ENCODE measurements at regions not wholly inside any gene's neighbourhood (a gene's known extent, or its start where the extent isn't known, plus 50 kb on each side); places are given as distances from the start of the nearest gene placed in this dataset.

DNA sequence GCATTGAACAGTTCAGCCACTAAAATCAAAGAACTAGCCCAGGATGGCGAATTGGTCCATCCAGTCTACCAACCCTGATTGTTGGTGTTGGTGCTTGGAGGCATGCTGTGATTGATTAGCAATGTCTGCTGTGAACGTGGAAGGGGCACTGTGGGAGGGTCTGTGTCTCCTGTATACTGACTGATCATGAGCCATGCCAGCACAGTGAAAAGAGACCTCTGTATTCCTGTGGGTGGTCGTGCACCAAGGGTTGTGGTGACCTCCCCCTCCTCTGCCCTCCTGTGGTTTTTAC, 63.0 kb upstream of the DLK1 start:
- no peak overlapping the region for H3K4me3 ChIP-seq (ENCODE audit: low read depth, low read length)
- no peak for TF ChIP-seq CTCF (conservative IDR thresholded peaks at IDR 0.05; ENCODE audit: low read depth, low read length)
- DNase-seq (ENCODE audit: low read depth) = no peak

- H3K4me3 ChIP-seq (ENCODE audit: low read depth, low read length) = no peak overlapping the region
- TF ChIP-seq CTCF (conservative IDR thresholded peaks at IDR 0.05; ENCODE audit: low read depth, low read length) = no peak
- DNase-seq (ENCODE audit: low read depth) = no peak
Measured at GRCh38 chr14:100664231-100664630, 62.5 kb upstream of the DLK1 start.

- DNase-seq (ENCODE audit: low read depth) = no peak
- H3K4me3 ChIP-seq (ENCODE audit: low read depth, low read length) = no peak overlapping the region
- no peak for TF ChIP-seq CTCF (conservative IDR thresholded peaks at IDR 0.05; ENCODE audit: low read depth, low read length)
Measured at GRCh38 chr14:100664841-100665510, 61.7 kb upstream of the DLK1 start.

DNA sequence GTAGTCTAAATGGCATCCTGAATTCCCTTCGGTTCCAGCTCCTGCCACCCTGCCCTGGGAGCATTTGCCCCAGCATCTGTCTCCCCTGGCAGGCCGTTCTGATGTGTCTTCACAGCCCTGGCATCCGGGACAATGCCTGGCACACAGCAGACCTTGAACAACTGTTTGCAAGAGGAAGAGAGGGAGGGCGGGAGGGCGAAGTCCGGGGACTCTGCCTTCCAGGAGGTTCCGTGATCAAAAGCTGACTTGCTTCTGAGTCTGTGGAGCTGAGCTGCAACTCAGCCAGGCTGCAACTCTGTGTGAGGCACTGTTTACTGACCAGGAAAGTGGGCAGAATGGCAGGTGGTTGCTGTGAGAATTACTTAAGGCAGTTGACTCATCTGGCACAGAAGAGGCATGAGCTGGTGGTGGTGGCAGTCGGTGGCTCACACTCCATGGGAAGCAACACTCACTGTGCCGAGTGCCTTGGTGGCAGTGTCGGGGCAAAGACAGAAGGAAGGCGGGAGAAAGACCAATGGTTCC, 61.1 kb upstream of the DLK1 start:
- TF ChIP-seq CTCF (conservative IDR thresholded peaks at IDR 0.05; ENCODE audit: low read depth, low read length) = no peak
- peak; percentile 9 for DNase-seq (ENCODE audit: low read depth)

DNA sequence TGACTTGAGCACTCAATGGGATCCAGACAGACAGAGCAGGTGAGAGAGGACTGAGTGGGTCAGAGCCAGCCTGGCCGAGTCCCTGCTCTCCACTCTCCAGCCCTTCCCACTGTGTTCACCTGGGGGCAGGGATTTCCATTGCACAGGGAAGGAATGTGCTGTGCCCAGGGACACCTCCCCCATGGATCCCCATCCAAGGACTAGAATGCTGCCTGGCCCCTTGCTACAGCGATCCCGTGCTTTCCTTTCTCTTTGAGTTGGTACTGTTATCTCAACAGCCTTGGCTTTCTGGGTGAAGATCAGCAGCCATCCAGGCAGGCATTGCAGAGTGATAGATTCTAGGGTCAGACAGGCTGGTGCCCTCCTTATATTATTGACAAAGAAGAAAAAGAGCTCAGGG, 60.3 kb upstream of the DLK1 start:
- TF ChIP-seq CTCF (conservative IDR thresholded peaks at IDR 0.05; ENCODE audit: low read depth, low read length) = no peak
- no peak for DNase-seq (ENCODE audit: low read depth)
- H3K4me3 ChIP-seq (ENCODE audit: low read depth, low read length) = no peak overlapping the region

More for the DNA sequence above, 61.1 kb upstream of the DLK1 start:
- H3K4me3 ChIP-seq (ENCODE audit: low read depth, low read length) = no peak overlapping the region

- H3K4me3 ChIP-seq (ENCODE audit: low read depth, low read length) = no peak overlapping the region
- no peak for TF ChIP-seq CTCF (conservative IDR thresholded peaks at IDR 0.05; ENCODE audit: low read depth, low read length)
- no peak for DNase-seq (ENCODE audit: low read depth)
Measured at GRCh38 chr14:100666851-100667250, 59.8 kb upstream of the DLK1 start.

DNA sequence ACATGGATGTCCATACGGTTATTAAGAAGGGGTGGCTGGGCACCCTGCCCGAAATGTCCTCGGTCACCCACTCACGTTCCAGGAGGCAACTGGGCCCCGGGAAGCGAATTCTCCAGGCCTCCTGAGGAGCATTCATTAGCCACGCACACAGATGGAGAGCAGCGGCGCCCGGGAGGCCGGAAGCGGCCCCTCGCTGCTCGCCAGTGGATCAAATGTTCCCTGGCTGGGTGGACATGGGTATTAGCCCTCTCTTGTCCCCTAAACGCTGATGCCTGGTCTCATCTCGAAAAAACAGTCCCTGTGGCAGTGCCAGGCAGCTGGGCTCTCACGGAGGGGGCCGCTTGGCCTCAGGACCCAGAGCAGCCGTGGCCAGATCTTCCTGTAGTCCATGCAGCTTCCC, 59.0 kb upstream of the DLK1 start:
- no peak for TF ChIP-seq CTCF (conservative IDR thresholded peaks at IDR 0.05; ENCODE audit: low read depth, low read length)
- H3K4me3 ChIP-seq (ENCODE audit: low read depth, low read length) = no peak overlapping the region
- no peak for DNase-seq (ENCODE audit: low read depth)
